GM18867 (cell line): ENCODE measurements at regions not wholly inside any gene's neighbourhood (a gene's known extent, or its start where the extent isn't known, plus 50 kb on each side); places are given as distances from the start of the nearest gene placed in this dataset.

ENCODE experiments used
- ATAC-seq: cut with Tn5 transposase; IDR thresholded peaks from one replicate; pipeline ENCODE4 v1.9.1; 2021; ENCODE audit warnings: mild to moderate bottlenecking, moderate library complexity; ENCODE audit not compliant: unreplicated experiment

GRCh38 chr20:50258790-50259483 is 68.3 kb downstream of the CEBPB start:
- no peak for ATAC-seq

- ATAC-seq, result no peak
Measured at GRCh38 chr20:50259705-50260478, 69.3 kb downstream of the CEBPB start.

- ATAC-seq, result no peak
Measured at GRCh38 chr20:50260479-50261221, 70.0 kb downstream of the CEBPB start.

DNA sequence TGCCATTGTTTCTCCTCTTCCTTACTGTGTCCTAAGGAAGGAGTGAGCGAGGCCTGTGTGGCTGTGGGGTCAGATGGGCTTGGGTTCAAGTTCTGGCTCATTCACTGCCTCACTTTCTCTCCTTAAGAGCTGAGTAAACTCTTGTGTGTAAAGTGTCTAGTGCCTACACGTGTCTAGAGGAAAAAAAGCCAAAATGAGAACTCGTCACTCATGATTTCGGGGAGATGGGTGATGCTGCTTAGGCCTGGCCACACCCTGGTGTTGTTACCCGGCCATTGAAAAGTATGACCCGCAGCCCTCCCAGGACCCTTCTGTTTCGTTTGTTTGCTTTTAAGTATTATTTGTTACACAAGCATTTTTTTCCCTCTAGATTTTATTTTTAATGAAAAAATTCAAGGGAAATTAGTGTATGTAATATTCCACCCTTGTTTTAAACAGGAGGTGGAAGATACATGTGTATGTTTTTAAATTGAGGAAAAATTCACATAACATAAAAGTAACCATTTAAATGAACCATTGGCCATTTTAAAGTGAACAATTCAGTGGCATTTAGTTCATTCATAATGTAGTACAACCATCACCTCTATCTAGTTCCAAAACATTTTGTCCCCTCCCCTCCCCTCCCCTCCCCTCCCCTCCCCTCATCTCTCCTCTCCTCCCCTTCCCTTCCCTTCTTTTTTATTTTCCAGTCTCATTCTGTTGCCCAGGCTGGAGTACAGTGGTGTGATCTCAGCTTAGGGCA is 71.0 kb downstream of the CEBPB start:
- no peak for ATAC-seq

GRCh38 chr20:50263831-50264230 is 73.2 kb downstream of the CEBPB start:
- no peak for ATAC-seq

- no peak for ATAC-seq
Measured at GRCh38 chr20:50264534-50265145, 74.0 kb downstream of the CEBPB start.

DNA sequence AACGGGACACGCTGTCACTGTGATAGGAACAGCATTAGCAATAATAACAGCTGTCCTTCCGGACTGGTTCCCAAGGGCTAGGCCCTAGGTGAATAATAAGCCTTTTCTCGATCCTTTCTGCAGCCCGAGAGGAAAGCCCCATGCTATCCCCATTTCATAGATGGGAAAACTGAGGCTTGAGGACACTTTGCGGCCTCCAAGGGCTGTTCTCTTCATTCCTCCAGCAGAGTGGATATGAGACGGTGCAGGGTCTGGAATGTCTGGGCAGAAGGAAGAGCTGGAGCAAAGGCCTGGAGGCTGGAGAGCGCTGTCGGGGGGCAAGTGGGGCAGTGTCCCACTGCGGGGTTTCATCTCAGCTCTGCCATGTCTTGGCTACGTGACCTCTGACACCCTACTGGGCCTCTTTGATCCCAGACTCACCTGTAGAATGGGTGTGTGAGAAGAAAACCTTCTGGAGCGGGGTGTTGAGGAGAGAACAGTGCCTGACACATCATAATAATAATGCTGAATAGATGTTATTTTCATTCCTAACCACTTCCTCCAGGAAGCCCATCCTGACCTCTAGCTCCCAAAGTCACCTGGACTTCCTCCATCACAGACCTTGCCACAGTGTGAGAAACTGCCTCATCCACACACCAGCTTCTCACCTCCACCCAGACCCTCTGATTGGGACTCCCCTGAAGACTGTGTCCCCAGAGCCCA is 74.8 kb downstream of the CEBPB start:
- no peak for ATAC-seq

GRCh38 chr20:50266293-50267040 is 75.8 kb downstream of the CEBPB start:
- no peak for ATAC-seq

DNA sequence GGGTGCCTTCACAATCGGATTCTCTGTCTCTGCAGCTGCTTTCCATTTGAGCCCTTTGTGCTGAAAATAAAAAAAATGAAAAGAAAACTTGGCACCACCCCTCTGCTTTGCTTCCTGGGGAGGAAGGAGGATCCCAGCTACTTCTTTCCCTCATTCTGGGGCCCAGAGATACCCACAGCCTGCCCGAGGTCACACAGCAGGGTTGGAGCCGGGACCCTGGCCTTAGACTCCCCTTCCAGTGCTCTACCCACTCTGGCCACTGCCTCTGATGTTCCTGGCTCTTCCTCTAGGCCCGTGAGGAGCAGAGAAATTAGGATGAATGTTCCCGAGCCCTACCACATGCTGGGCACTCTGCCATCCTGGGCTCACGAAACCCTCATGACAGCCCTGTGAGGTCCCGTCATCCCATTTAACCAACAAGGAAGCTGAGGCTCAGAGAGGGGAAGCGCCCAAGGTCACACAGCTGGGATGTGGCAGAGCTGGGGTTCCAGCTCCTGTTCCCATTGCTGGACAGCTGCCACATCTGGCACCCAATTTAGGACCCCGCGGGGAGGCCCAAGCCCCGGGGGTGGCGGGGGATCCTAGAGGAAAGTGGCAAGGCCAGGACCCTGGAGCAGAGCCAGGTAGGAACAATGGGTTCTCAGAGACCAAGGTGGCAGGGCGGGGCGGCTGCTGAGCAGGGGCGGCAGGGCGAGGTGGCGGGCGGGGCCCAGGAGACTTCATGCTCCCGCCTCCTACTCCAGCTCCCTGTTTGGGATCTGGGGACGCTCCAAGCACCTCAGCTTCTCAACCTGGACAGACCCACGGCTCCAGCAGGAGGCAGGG is 76.6 kb downstream of the CEBPB start:
- no peak for ATAC-seq

DNA sequence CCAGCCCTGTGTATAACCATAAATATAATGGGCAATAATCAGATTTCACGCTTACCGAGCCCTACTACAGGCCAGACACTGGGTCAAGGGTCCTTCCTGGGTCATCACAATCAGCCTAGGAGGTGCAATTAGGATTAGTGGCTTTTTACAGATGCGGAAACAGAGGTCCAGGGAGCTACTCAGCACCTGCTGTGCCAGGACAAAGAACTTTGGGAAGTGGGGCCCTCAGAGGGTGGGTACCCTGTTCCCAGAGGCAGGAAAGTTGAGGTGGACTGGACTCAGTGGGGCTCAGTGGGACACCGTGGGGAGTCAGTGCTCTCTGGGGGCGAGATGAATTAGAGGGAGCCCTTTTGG is 77.2 kb downstream of the CEBPB start:
- no peak for ATAC-seq

- ATAC-seq, result no peak
Measured at GRCh38 chr20:50269091-50270033, 78.7 kb downstream of the CEBPB start.

- ATAC-seq, result no peak
Measured at GRCh38 chr20:50270034-50270395, 79.4 kb downstream of the CEBPB start.

- no peak for ATAC-seq
Measured at GRCh38 chr20:50270569-50270968, 79.9 kb downstream of the CEBPB start.

DNA sequence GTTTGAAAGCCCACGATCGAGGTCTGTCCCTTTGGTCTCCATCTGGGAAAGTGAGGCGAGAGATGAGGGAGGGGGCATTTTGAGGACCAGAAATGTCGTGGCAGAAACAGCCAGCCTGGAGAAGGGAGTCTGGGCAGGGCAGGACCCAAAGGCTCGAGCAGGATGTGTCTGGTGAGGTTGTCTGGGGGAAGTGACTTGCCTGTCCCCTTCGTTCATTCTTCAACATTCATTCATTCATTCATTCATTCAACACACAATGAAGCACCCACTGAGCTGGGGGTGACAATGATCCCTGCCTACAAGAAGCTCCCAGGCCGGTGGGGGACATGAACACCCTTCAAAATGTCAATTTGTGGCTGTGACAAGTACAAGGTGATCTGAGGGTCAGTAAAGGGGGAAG is 80.5 kb downstream of the CEBPB start:
- no peak for ATAC-seq

DNA sequence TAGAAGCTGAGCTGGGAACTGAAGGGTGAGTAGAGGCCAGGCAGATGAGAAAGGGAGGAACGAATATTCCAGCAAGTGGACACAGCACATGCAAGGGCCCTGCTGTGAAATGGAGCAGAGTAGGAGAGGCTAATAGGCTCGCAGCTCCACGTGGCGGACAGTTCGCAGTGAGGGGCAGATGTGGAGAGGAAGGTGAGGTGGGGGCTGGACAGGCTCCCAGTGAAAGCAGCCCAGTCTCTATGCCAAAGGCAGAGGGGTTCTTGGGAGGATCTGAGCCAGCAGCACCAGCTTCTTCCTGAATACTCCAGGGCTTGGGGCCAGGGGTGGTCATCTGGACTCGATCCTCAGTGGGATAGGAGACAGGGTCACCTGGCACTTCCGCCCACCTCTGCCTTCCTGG is 81.0 kb downstream of the CEBPB start:
- no peak for ATAC-seq

- no peak for ATAC-seq
Measured at GRCh38 chr20:50272030-50272723, 81.5 kb downstream of the CEBPB start.
